ENCODE measurements at regions not wholly inside any gene's neighbourhood (a gene's known extent, or its start where the extent isn't known, plus 50 kb on each side); places are given as distances from the start of the nearest gene placed in this dataset.
"Not testable (repeated sequence)": the region's sequence is repeated elsewhere in the genome, so short reads cannot be mapped to it uniquely, and the experiment has no call there.

DNA sequence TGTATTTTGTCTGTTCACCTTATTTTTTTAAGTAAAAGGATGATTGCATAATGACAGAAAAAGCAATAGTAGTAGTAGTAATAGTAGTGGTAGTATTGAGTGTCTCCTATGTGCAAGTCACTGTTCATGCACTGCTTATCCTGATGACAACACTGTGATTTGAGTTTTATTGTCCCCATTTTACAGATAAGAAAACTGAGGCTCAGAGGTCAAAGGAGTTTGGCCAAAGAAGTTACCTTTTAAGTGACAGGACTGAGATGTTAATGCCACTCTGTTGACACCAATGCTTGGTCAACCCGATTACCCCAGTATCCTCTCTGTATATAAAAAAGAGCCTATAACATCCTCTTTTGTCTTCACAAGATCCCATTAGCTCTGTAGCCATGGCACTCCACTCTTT is 100.5 kb upstream of the FRMPD3 start:
- Histone ChIP-seq H3K4me2 (ENCODE audit: low read length, poor library complexity, severe bottlenecking) (no peak overlapping the region), H2BK120ac (ENCODE audit: low read depth, low read length) (no peak overlapping the region), H4K91ac (ENCODE audit: low read length) (no peak overlapping the region), H2AFZ (ENCODE audit: low read depth, low read length) (no peak overlapping the region), H3K4me1 (ENCODE audit: control insufficient read depth, insufficient read depth, low read depth, low read length) (no peaks in the 10 kb centered on the region), H3K27me3 (ENCODE audit: control insufficient read depth in 1 of 2, insufficient read depth in 1 of 2, low read length in 2 of 2) (peaks cover 0 to 64% of the 10 kb centered on the region in 2 experiments), H2BK15ac (ENCODE audit: low read depth, poor library complexity, severe bottlenecking) (no peak overlapping the region), H3K4me3 (ENCODE audit: insufficient read depth in 1 of 2, low read depth in 1 of 2, low read length in 2 of 2) (no peak overlapping the region), H3K9ac (ENCODE audit: low read length) (no peak overlapping the region), H3K18ac (ENCODE audit: low read depth in 1 of 2, low read length in 2 of 2) (no peak overlapping the region), H2AK5ac (ENCODE audit: low read length, severe bottlenecking) (no peak overlapping the region), H2BK5ac (ENCODE audit: low read depth, low read length, poor library complexity, severe bottlenecking) (no peak overlapping the region), H3K27ac (ENCODE audit: low read length, poor library complexity, severe bottlenecking) (no peak overlapping the region), H4K8ac (ENCODE audit: low read length) (no peak overlapping the region), H2BK12ac (ENCODE audit: low read length in 2 of 2) (no peak overlapping the region), H3K23ac (ENCODE audit: low read length in 2 of 2) (no peak overlapping the region), H3K9me3 (ENCODE audit: control insufficient read depth, low read length) (no peaks in the 10 kb centered on the region), H3K4ac (ENCODE audit: low read depth in 1 of 2, low read length in 2 of 2) (no peak overlapping the region), H3K79me1 (replicated peaks; ENCODE audit: low read length, poor library complexity, severe bottlenecking) (no peaks in the 10 kb centered on the region), H3K36me3 (ENCODE audit: control insufficient read depth in 1 of 2, insufficient read depth in 2 of 2, low read depth in 1 of 2, low read length in 2 of 2) (no peaks in the 10 kb centered on the region), H3K14ac (ENCODE audit: low read length in 2 of 2) (no peak overlapping the region)
- no peak for DNase-seq
- 100% methylated on average over 1 of the region's 1 CpG for WGBS

DNA sequence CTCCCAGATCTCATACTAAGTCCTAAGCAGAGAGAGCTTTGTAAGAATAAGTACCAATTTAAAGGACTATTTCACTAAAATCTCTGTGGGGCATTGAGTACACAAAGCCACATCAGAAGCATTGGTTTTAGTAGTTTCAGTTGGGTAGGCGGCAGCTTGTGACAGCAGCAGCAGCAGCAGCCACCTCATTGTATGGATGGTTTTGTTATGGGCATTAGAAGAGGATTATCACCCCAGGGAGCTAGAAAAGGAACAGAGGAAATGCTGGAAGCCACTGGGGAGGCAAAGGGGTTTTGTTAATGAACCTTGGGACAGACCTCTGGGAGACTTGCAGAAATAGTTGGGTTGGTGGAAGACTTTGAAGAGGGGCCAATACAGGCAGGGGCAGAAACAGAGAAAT is 93.9 kb upstream of the FRMPD3 start:
- DNase-seq = no peak
- WGBS = 42% methylated on average over 1 of the region's 1 CpG
- Histone ChIP-seq H3K18ac (ENCODE audit: low read depth in 1 of 2, low read length in 2 of 2) (no peak overlapping the region), H3K23ac (ENCODE audit: low read length in 2 of 2) (no peak overlapping the region), H3K79me1 (replicated peaks; ENCODE audit: low read length, poor library complexity, severe bottlenecking) (no peaks in the 10 kb centered on the region), H3K9me3 (ENCODE audit: control insufficient read depth, low read length) (no peaks in the 10 kb centered on the region), H3K14ac (ENCODE audit: low read length in 2 of 2) (no peak overlapping the region), H4K91ac (ENCODE audit: low read length) (no peak overlapping the region), H3K9ac (ENCODE audit: low read length) (no peak overlapping the region), H3K27ac (ENCODE audit: low read length, poor library complexity, severe bottlenecking) (no peak overlapping the region), H3K36me3 (ENCODE audit: control insufficient read depth in 1 of 2, insufficient read depth in 2 of 2, low read depth in 1 of 2, low read length in 2 of 2) (no peaks in the 10 kb centered on the region), H2AK5ac (ENCODE audit: low read length, severe bottlenecking) (no peak overlapping the region), H3K4me3 (ENCODE audit: insufficient read depth in 1 of 2, low read depth in 1 of 2, low read length in 2 of 2) (no peak overlapping the region), H2BK120ac (ENCODE audit: low read depth, low read length) (no peak overlapping the region), H3K27me3 (ENCODE audit: control insufficient read depth in 1 of 2, insufficient read depth in 1 of 2, low read length in 2 of 2) (peaks cover 0 to 74% of the 10 kb centered on the region in 2 experiments), H4K8ac (ENCODE audit: low read length) (no peak overlapping the region), H3K4me2 (ENCODE audit: low read length, poor library complexity, severe bottlenecking) (no peak overlapping the region), H3K4ac (ENCODE audit: low read depth in 1 of 2, low read length in 2 of 2) (no peak overlapping the region), H3K4me1 (ENCODE audit: control insufficient read depth, insufficient read depth, low read depth, low read length) (no peaks in the 10 kb centered on the region), H2AFZ (ENCODE audit: low read depth, low read length) (no peak overlapping the region), H2BK5ac (ENCODE audit: low read depth, low read length, poor library complexity, severe bottlenecking) (no peak overlapping the region), H2BK15ac (ENCODE audit: low read depth, poor library complexity, severe bottlenecking) (no peak overlapping the region), H2BK12ac (ENCODE audit: low read length in 2 of 2) (no peak overlapping the region)

DNA sequence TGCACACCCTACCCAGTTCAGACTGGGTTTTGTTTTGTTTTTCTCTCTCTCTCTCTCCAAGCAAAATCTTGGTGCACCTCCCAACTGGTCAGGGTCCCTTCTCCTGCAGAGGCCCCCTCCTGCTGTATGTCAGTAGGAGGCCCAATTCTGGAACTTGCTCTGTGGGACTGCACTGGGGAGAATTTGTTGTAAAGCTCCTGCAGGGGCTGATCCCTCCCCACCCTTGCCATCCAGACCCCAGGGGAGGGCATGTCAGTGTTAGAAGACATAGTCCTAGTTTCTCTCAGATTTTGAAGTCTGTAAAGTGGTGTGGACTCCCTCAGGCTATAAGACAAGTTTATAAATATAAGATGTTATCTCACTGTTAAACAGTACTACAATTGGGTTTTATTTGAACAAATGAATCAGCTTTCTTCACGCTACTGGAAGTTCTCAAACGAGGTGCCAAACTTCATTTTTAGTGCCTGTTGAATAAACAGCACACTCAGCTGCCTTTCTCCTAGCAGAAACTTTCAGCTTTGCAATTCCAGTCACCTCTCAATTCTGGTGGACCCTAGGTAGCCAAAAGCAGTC is 88.6 kb upstream of the FRMPD3 start:
- H2BK12ac ChIP-seq (ENCODE audit: low read length in 2 of 2) = no peak overlapping the region
- 38% methylated on average over 2 of the region's 2 CpGs for WGBS

DNA sequence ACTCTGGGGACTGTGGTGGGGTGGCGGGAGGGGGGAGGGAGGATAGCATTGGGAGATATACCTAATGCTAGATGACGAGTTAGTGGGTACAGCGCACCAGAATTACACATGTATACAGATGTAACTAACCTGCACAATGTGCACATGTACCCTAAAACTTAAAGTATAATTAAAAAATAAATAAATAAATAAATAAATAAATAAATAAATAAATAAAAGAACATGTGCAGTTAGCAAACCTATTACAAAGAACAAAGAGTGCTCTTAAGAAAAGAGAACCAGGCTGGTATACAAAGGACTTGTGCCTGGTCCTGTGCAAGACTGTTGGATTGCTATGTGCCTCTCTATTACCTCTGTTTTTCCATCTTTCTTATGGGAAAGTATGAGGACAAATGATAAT is 79.3 kb upstream of the FRMPD3 start:
- H3K4ac ChIP-seq (ENCODE audit: low read depth in 1 of 2, low read length in 2 of 2); H2AFZ ChIP-seq (ENCODE audit: low read depth, low read length); H4K91ac ChIP-seq (ENCODE audit: low read length); H3K79me1 ChIP-seq (replicated peaks; ENCODE audit: low read length, poor library complexity, severe bottlenecking); H2BK5ac ChIP-seq (ENCODE audit: low read depth, low read length, poor library complexity, severe bottlenecking); H3K4me3 ChIP-seq (ENCODE audit: insufficient read depth in 1 of 2, low read depth in 1 of 2, low read length in 2 of 2); H3K23ac ChIP-seq (ENCODE audit: low read length in 2 of 2); H3K14ac ChIP-seq (ENCODE audit: low read length in 2 of 2); H2BK12ac ChIP-seq (ENCODE audit: low read length in 2 of 2); H4K8ac ChIP-seq (ENCODE audit: low read length); H3K27ac ChIP-seq (ENCODE audit: low read length, poor library complexity, severe bottlenecking); H2AK5ac ChIP-seq (ENCODE audit: low read length, severe bottlenecking); DNase-seq; H3K36me3 ChIP-seq (ENCODE audit: control insufficient read depth in 1 of 2, insufficient read depth in 2 of 2, low read depth in 1 of 2, low read length in 2 of 2); H3K9ac ChIP-seq (ENCODE audit: low read length); H3K9me3 ChIP-seq (ENCODE audit: control insufficient read depth, low read length); H3K4me1 ChIP-seq (ENCODE audit: control insufficient read depth, insufficient read depth, low read depth, low read length); H2BK15ac ChIP-seq (ENCODE audit: low read depth, poor library complexity, severe bottlenecking); H3K18ac ChIP-seq (ENCODE audit: low read depth in 1 of 2, low read length in 2 of 2); H3K4me2 ChIP-seq (ENCODE audit: low read length, poor library complexity, severe bottlenecking); H2BK120ac ChIP-seq (ENCODE audit: low read depth, low read length): not testable (repeated sequence)
- H3K27me3 ChIP-seq (ENCODE audit: control insufficient read depth in 1 of 2, insufficient read depth in 1 of 2, low read length in 2 of 2) = peaks cover 0 to 14% of the 10 kb centered on the region in 2 experiments
- WGBS = no CpG with 5 or more reads among the region's 3 CpGs

More for the DNA sequence above, 88.6 kb upstream of the FRMPD3 start:
- no peak overlapping the region for H3K4me2 ChIP-seq (ENCODE audit: low read length, poor library complexity, severe bottlenecking)
- H3K9ac ChIP-seq (ENCODE audit: low read length) = no peak overlapping the region
- no peaks in the 10 kb centered on the region for H3K79me1 ChIP-seq (replicated peaks; ENCODE audit: low read length, poor library complexity, severe bottlenecking)
- no peaks in the 10 kb centered on the region for H3K36me3 ChIP-seq (ENCODE audit: control insufficient read depth in 1 of 2, insufficient read depth in 2 of 2, low read depth in 1 of 2, low read length in 2 of 2)
- no peak overlapping the region for H2AK5ac ChIP-seq (ENCODE audit: low read length, severe bottlenecking)
- peaks cover 0 to 68% of the 10 kb centered on the region in 2 experiments for H3K27me3 ChIP-seq (ENCODE audit: control insufficient read depth in 1 of 2, insufficient read depth in 1 of 2, low read length in 2 of 2)
- no peak overlapping the region for H3K4ac ChIP-seq (ENCODE audit: low read depth in 1 of 2, low read length in 2 of 2)
- no peak overlapping the region for H3K14ac ChIP-seq (ENCODE audit: low read length in 2 of 2)
- H3K18ac ChIP-seq (ENCODE audit: low read depth in 1 of 2, low read length in 2 of 2) = no peak overlapping the region
- no peak overlapping the region for H4K8ac ChIP-seq (ENCODE audit: low read length)
- H2BK5ac ChIP-seq (ENCODE audit: low read depth, low read length, poor library complexity, severe bottlenecking) = no peak overlapping the region
- H2AFZ ChIP-seq (ENCODE audit: low read depth, low read length) = no peak overlapping the region
- no peak overlapping the region for H3K23ac ChIP-seq (ENCODE audit: low read length in 2 of 2)
- DNase-seq = no peak
- H2BK120ac ChIP-seq (ENCODE audit: low read depth, low read length) = no peak overlapping the region
- H3K27ac ChIP-seq (ENCODE audit: low read length, poor library complexity, severe bottlenecking) = no peak overlapping the region
- H4K91ac ChIP-seq (ENCODE audit: low read length) = no peak overlapping the region
- H2BK15ac ChIP-seq (ENCODE audit: low read depth, poor library complexity, severe bottlenecking) = no peak overlapping the region
- no peaks in the 10 kb centered on the region for H3K4me1 ChIP-seq (ENCODE audit: control insufficient read depth, insufficient read depth, low read depth, low read length)
- H3K4me3 ChIP-seq (ENCODE audit: insufficient read depth in 1 of 2, low read depth in 1 of 2, low read length in 2 of 2) = no peak overlapping the region
- no peaks in the 10 kb centered on the region for H3K9me3 ChIP-seq (ENCODE audit: control insufficient read depth, low read length)
